H1 (cell line): ENCODE measurements at regions not wholly inside any gene's neighbourhood (a gene's known extent, or its start where the extent isn't known, plus 50 kb on each side); places are given as distances from the start of the nearest gene placed in this dataset.

Source experiments
- CTCF ChIA-PET: fragments of 300-600 bp; sonication (Branson Sonifier 250); formaldehyde crosslinking; loops from one replicate; lab custom pipeline; 2021; ENCODE audit not compliant: partially characterized antibody; lab: Charles Lee
- POLR2A ChIA-PET: fragments of 300-600 bp; sonication (Branson Sonifier 250); formaldehyde crosslinking; loops from one replicate; lab custom pipeline; 2021; ENCODE audit warnings: inconsistent platforms; ENCODE audit not compliant: partially characterized antibody; lab: Charles Lee
- DNase-seq, 2 experiments: peaks; one replicate each; pipeline versions ENCODE4 v3.0.0 to v3.0.0-alpha.2; 2010 to 2022; ENCODE audit warnings: low spot score in 2 of 2, low read depth in 1 of 2, mixed read lengths in 1 of 2
- FAIRE-seq: peaks from 2 replicates; lab custom pipeline; 2011; peaks lifted over from hg19 to GRCh38; lab: Jason Lieb, UNC
- H2AFZ ChIP-seq: 2 replicates; pipeline ENCODE4 v1.8.1; 2012; ENCODE audit warnings: low read length, inconsistent platforms
- H2AK5ac ChIP-seq: 2 replicates; pipeline ENCODE4 v1.6.1; 2013; ENCODE audit warnings: low read depth, low read length
- H2BK120ac ChIP-seq: replicated peaks from 2 replicates; pipeline ENCODE3; 2013; ENCODE audit warnings: low read depth, low read length, inconsistent platforms
- H2BK12ac ChIP-seq: 2 replicates; pipeline ENCODE4 v1.6.1; 2013; ENCODE audit warnings: low read depth, low read length
- H2BK15ac ChIP-seq: 2 replicates; pipeline ENCODE4 v1.6.1; 2013; ENCODE audit warnings: low read length
- H2BK20ac ChIP-seq: 2 replicates; pipeline ENCODE4 v1.6.1; 2013; ENCODE audit warnings: low read length
- H2BK5ac ChIP-seq: 2 replicates; pipeline ENCODE4 v1.6.1; 2013; ENCODE audit warnings: low read depth, low read length
- H3K14ac ChIP-seq: 2 replicates; pipeline ENCODE4 v1.6.1; 2013; ENCODE audit warnings: inconsistent platforms; ENCODE audit not compliant: insufficient read length
- H3K18ac ChIP-seq: 2 replicates; pipeline ENCODE4 v1.6.1; 2013; ENCODE audit warnings: low read length; ENCODE audit errors: extremely low read depth
- H3K23ac ChIP-seq: 2 replicates; pipeline ENCODE4 v1.6.1; 2013; ENCODE audit warnings: inconsistent platforms; ENCODE audit not compliant: insufficient read length
- H3K23me2 ChIP-seq: 2 replicates; pipeline ENCODE4 v1.6.1; 2013; ENCODE audit warnings: low read depth, low read length
- H3K27ac ChIP-seq: 2 replicates; pipeline ENCODE4 v1.6.1; 2011; ENCODE audit warnings: low read depth, low read length, inconsistent platforms
- H3K27me3 ChIP-seq, 4 experiments: replicated peaks in 1 of 4; 1 replicate in 1 of 4; 2 replicates in 3 of 4; pipeline versions ENCODE4 v1.6.1 to v1.8.1; 2011 to 2013; ENCODE audit warnings: low read length in 3 of 4, mild to moderate bottlenecking in 3 of 4, inconsistent platforms in 2 of 4, mixed read lengths in 2 of 4, moderate library complexity in 1 of 4; ENCODE audit not compliant: control insufficient read depth in 3 of 4, insufficient read depth in 3 of 4; ENCODE audit errors: extremely low read depth in 1 of 4
- H3K36me3 ChIP-seq, 4 experiments: 2 replicates each; pipeline versions ENCODE4 v1.6.1 to v1.8.1; 2011 to 2013; ENCODE audit warnings: mild to moderate bottlenecking in 4 of 4, low read length in 3 of 4, moderate library complexity in 2 of 4, control low read depth in 1 of 4, inconsistent platforms in 1 of 4; ENCODE audit not compliant: insufficient read depth in 4 of 4, control insufficient read depth in 2 of 4
- H3K4ac ChIP-seq: replicated peaks from 2 replicates; pipeline ENCODE3; 2013; ENCODE audit warnings: low read length, low read depth, mixed read lengths, inconsistent platforms; ENCODE audit not compliant: insufficient read length
- H3K4me1 ChIP-seq, 4 experiments: replicated peaks in 1 of 4; 1 replicate in 1 of 4; 2 replicates in 3 of 4; pipeline versions ENCODE4 v1.6.1 to v1.8.1; 2011 to 2013; ENCODE audit warnings: low read length in 3 of 4, inconsistent platforms in 2 of 4, mixed read lengths in 1 of 4; ENCODE audit not compliant: insufficient read depth in 4 of 4, control insufficient read depth in 3 of 4
- H3K4me2 ChIP-seq, 2 experiments: 2 replicates each; pipeline versions ENCODE4 v1.6.1 to v1.8.1; 2011 to 2013; ENCODE audit warnings: low read depth in 2 of 2, low read length in 2 of 2, control low read depth in 1 of 2, inconsistent platforms in 1 of 2, mild to moderate bottlenecking in 1 of 2; ENCODE audit not compliant: insufficient read depth in 1 of 2
- H3K4me3 ChIP-seq, 4 experiments: fragments of 200-600, 300-600 bp in 1 of 4; sonication (generic), shearing (Covaris generic), sonication (Bioruptor Twin) in 1 of 4; 2 replicates each; pipeline versions ENCODE4 v1.5.1 to v1.8.1; 2011 to 2016; ENCODE audit warnings: low read length in 4 of 4, low read depth in 3 of 4, control low read depth in 2 of 4, inconsistent platforms in 2 of 4, mild to moderate bottlenecking in 2 of 4, mixed read lengths in 1 of 4, moderate library complexity in 1 of 4; ENCODE audit not compliant: insufficient read depth in 2 of 4; ENCODE audit errors: extremely low read depth in 1 of 4
- H3K56ac ChIP-seq: replicated peaks from 2 replicates; pipeline ENCODE3; 2013; ENCODE audit warnings: low read depth, mild to moderate bottlenecking, mixed read lengths, low read length, inconsistent platforms; ENCODE audit not compliant: insufficient read length
- H3K79me1 ChIP-seq: 2 replicates; pipeline ENCODE4 v1.6.1; 2013; ENCODE audit warnings: low read depth, low read length, control low read depth
- H3K79me2 ChIP-seq, 2 experiments: 2 replicates each; pipeline versions ENCODE4 v1.6.1 to v1.8.1; 2012 to 2013; ENCODE audit warnings: low read length in 2 of 2, mild to moderate bottlenecking in 2 of 2, inconsistent platforms in 1 of 2; ENCODE audit not compliant: insufficient read depth in 2 of 2, control insufficient read depth in 1 of 2
- H3K9ac ChIP-seq, 4 experiments: replicated peaks in 1 of 4; 1 replicate in 1 of 4; 2 replicates in 3 of 4; pipeline versions ENCODE4 v1.6.1 to v1.8.1; 2011 to 2013; ENCODE audit warnings: low read depth in 3 of 4, low read length in 3 of 4, control low read depth in 2 of 4, mild to moderate bottlenecking in 2 of 4, moderate library complexity in 2 of 4, inconsistent platforms in 1 of 4; ENCODE audit errors: extremely low read depth in 1 of 4
- H3K9me3 ChIP-seq, 2 experiments: 2 replicates each; pipeline versions ENCODE4 v1.6.1 to v1.8.1; 2012 to 2013; ENCODE audit warnings: mild to moderate bottlenecking in 2 of 2, moderate library complexity in 2 of 2, control low read depth in 1 of 2, inconsistent platforms in 1 of 2, low read depth in 1 of 2, low read length in 1 of 2, mixed read lengths in 1 of 2; ENCODE audit not compliant: insufficient read depth in 2 of 2
- H4K20me1 ChIP-seq, 2 experiments: replicated peaks in 1 of 2; 2 replicates each; pipeline versions ENCODE3 to v1.8.1; 2011 to 2013; ENCODE audit warnings: inconsistent platforms in 2 of 2, low read length in 2 of 2, mild to moderate bottlenecking in 1 of 2; ENCODE audit not compliant: insufficient read depth in 2 of 2, control insufficient read depth in 1 of 2
- H4K5ac ChIP-seq: 2 replicates; pipeline ENCODE4 v1.6.1; 2013; ENCODE audit warnings: low read length, low read depth, mixed read lengths, inconsistent platforms; ENCODE audit not compliant: insufficient read length
- H4K8ac ChIP-seq: 2 replicates; pipeline ENCODE4 v1.8.0; 2013; ENCODE audit warnings: mild to moderate bottlenecking, moderate library complexity, low read length, inconsistent platforms; ENCODE audit not compliant: insufficient read depth; ENCODE audit errors: extremely low read depth
- H4K91ac ChIP-seq: replicated peaks from 2 replicates; pipeline ENCODE3; 2013; ENCODE audit warnings: low read length, mixed read lengths, inconsistent platforms; ENCODE audit not compliant: insufficient read length
- ASH2L ChIP-seq: fragments of 200-600, 300-600 bp; sonication (generic); IDR thresholded peaks from one replicate; pipeline ENCODE4 v1.7.1; 2017; ENCODE audit warnings: low read length
- JUN ChIP-seq: IDR thresholded peaks from 2 replicates; pipeline ENCODE4 v1.6.1; 2011; ENCODE audit warnings: low read depth, mild to moderate bottlenecking, improper control_type of control experiment, low read length
- JUND ChIP-seq: IDR thresholded peaks from 2 replicates; pipeline ENCODE4 v1.6.1; 2011; ENCODE audit warnings: mild to moderate bottlenecking, improper control_type of control experiment, low read length
- KDM5A ChIP-seq: fragments of 200-600 bp; IDR thresholded peaks from 2 replicates; pipeline ENCODE4 v1.7.1; 2012; ENCODE audit warnings: mild to moderate bottlenecking, low read length, inconsistent platforms, mixed read lengths
- POLR2A ChIP-seq, 2 experiments: IDR thresholded peaks; 1 replicate in 1 of 2; 2 replicates in 1 of 2; pipeline ENCODE4 v1.6.1; 2011; ENCODE audit warnings: low read depth in 2 of 2, low read length in 2 of 2, mild to moderate bottlenecking in 2 of 2; ENCODE audit errors: control extremely low read depth in 1 of 2
- RBBP5 ChIP-seq: IDR thresholded peaks from 2 replicates; pipeline ENCODE4 v1.7.1; 2012; ENCODE audit warnings: low read depth, mild to moderate bottlenecking, inconsistent platforms, low read length, moderate library complexity, borderline replicate concordance
- SAP30 ChIP-seq: fragments of 300-600 bp; sonication (generic); IDR thresholded peaks from 2 replicates; pipeline ENCODE4 v1.7.1; 2012; ENCODE audit warnings: low read length, moderate library complexity, mild to moderate bottlenecking, inconsistent platforms; ENCODE audit not compliant: insufficient read depth, insufficient replicate concordance
- SIRT6 ChIP-seq: IDR thresholded peaks from one replicate; pipeline ENCODE4 v1.7.1; 2012; ENCODE audit warnings: low read length, inconsistent platforms
- SP4 ChIP-seq: IDR thresholded peaks from 2 replicates; pipeline ENCODE4 v1.6.1; 2012; ENCODE audit warnings: low read length, inconsistent platforms
- SRF ChIP-seq: IDR thresholded peaks from 2 replicates; pipeline ENCODE4 v1.6.1; 2011; ENCODE audit warnings: mild to moderate bottlenecking, low read depth, low read length, moderate library complexity
- SUZ12 ChIP-seq: fragments of 200-600 bp; sonication (generic); IDR thresholded peaks from 2 replicates; pipeline ENCODE4 v1.6.1; 2012; ENCODE audit warnings: mild to moderate bottlenecking, inconsistent platforms, low read length, moderate library complexity, mixed read lengths
- TAF1 ChIP-seq: IDR thresholded peaks from 2 replicates; pipeline ENCODE4 v1.6.1; 2011; ENCODE audit warnings: mild to moderate bottlenecking, low read depth, low read length
- TAF7 ChIP-seq: optimal IDR thresholded peaks from 2 replicates; pipeline ENCODE3; 2011; ENCODE audit warnings: low read depth, mild to moderate bottlenecking, inconsistent platforms, low read length, moderate library complexity, borderline replicate concordance
- TCF12 ChIP-seq: IDR thresholded peaks from 2 replicates; pipeline ENCODE4 v1.6.1; 2011; ENCODE audit warnings: low read depth, mild to moderate bottlenecking, low read length
- WGBS, 2 experiments: shearing (Covaris generic) in 1 of 2; methylation state at CpG; one replicate each; pipeline versions ENCODE4 v1.1.6 to v1.1.7; 2013 to 2015; ENCODE audit warnings: low lambda C conversion rate in 2 of 2, mixed read lengths in 2 of 2, inconsistent platforms in 1 of 2, low coverage in 1 of 2, missing lambda C conversion rate in 1 of 2; ENCODE audit not compliant: insufficient replicate concordance in 2 of 2, insufficient coverage in 1 of 2, insufficient read length in 1 of 2; ENCODE audit errors: extremely low coverage in 1 of 2, missing lambda C conversion rate in 1 of 2; 5-methylcytosine and 5-hydroxymethylcytosine counted together
- TF ChIP-seq, protein P1 (sequence below): IDR thresholded peaks from 2 replicates; pipeline ENCODE4 v1.6.1; 2011; ENCODE audit warnings: low read length, improper control_type of control experiment

DNA sequence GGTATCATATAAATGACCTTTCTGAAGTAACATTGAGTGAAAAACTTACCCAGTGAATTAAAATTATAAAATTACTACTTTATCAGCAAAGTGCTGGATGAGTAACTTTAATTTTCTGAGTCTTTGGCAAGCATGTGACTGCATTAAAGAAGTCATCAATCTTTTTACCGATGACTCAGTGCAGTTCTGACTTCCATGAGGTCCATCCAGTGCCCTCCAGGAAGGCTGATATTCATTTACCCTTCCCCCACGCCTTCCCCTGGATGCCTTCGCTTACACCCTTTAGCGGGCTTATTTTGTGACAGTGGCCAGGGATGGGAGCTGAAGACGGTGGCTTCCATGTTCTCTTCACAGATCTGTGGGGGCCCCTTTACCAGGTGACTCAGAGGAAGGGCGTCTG, 572.9 kb upstream of the PFKP start:
- Histone ChIP-seq H2AK5ac (no peak overlapping the region), H3K27ac (no peak overlapping the region), H2BK20ac (no peak overlapping the region), H3K18ac (no peak overlapping the region), H3K4me3 (no peak overlapping the region), H2BK120ac (no peak overlapping the region), H3K79me1 (no peaks in the 10 kb centered on the region), H4K91ac (no peak overlapping the region), H3K79me2 (no peaks in the 10 kb centered on the region), H2BK15ac (no peak overlapping the region), H2BK5ac (no peak overlapping the region), H4K5ac (no peak overlapping the region), H3K14ac (no peak overlapping the region), H3K56ac (no peak overlapping the region), H3K4me2 (no peak overlapping the region), H3K4me1 (no peaks in the 10 kb centered on the region), H3K23ac (no peak overlapping the region), H2BK12ac (no peak overlapping the region), H3K23me2 (peaks cover 4% of the 10 kb centered on the region; the same call in 1 of the 2 replicates), H3K9me3 (peaks cover 0 to 3% of the 10 kb centered on the region in 2 experiments; a peak in 1 of 4 replicates), H4K8ac (no peak overlapping the region), H3K36me3 (no peaks in the 10 kb centered on the region; a peak in 1 of 8 replicates), H4K20me1 (peaks cover 0 to 3% of the 10 kb centered on the region in 2 experiments), H3K9ac (no peak overlapping the region), H3K4ac (no peak overlapping the region), H3K27me3 (no peaks in the 10 kb centered on the region), H2AFZ (no peak overlapping the region)
- FAIRE-seq = no peak
- ChIA-PET CTCF (no interaction called here), POLR2A (no interaction called here)
- no peak for TF ChIP-seq JUND
- no peak for TF ChIP-seq SAP30
- no peak for TF ChIP-seq SRF
- TF ChIP-seq TAF7 = no peak
- TF ChIP-seq TAF1 = no peak
- TF ChIP-seq SUZ12 = no peak
- no peak for TF ChIP-seq ASH2L
- no peak for TF ChIP-seq TCF12
- no peak for TF ChIP-seq SIRT6
- TF ChIP-seq, protein P1, sequence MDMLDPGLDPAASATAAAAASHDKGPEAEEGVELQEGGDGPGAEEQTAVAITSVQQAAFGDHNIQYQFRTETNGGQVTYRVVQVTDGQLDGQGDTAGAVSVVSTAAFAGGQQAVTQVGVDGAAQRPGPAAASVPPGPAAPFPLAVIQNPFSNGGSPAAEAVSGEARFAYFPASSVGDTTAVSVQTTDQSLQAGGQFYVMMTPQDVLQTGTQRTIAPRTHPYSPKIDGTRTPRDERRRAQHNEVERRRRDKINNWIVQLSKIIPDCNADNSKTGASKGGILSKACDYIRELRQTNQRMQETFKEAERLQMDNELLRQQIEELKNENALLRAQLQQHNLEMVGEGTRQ = no peak
- no peak for TF ChIP-seq RBBP5
- TF ChIP-seq KDM5A = no peak
- no peak for TF ChIP-seq JUN
- TF ChIP-seq POLR2A (IDR thresholded peaks at IDR 0.05; ENCODE audit: control extremely low read depth in 1 of 2, low read depth in 2 of 2, low read length in 2 of 2) = no peak
- TF ChIP-seq SP4 = no peak
- 93% methylated on average over 6 of the region's 6 CpGs; no CpG with 5 or more reads in 1 of the 2 experiments for WGBS, 2 experiments
- DNase-seq = no peak
